Right lobe of liver (tissue), 4 donors: ENCODE measurements at regions not wholly inside any gene's neighbourhood (a gene's known extent, or its start where the extent isn't known, plus 50 kb on each side); places are given as distances from the start of the nearest gene placed in this dataset.

Source experiments
- POLR2A ChIP-seq: fragments of 450-650 bp; IDR thresholded peaks from one replicate; pipeline ENCODE4 v1.6.1; 2017; ENCODE audit warnings: antibody characterized with exemption, mild to moderate bottlenecking
- TF ChIP-seq, protein P1 (sequence below), 4 donors: fragments of 200-600 bp in 3 of 4; fragments of 450-650 bp in 1 of 4; IDR thresholded peaks; one replicate each; pipeline versions ENCODE4 v1.5.1 to v1.8.0; 2016 to 2022; ENCODE audit warnings: antibody characterized with exemption in 4 of 4, mild to moderate bottlenecking in 2 of 4
- donor health status: DM: no; HTN: no; CAD: no.
- donor health status: DM: no; HTN: no; CAD: no.
- donor health status: DM: no; HTN: yes; CAD: no.

DNA sequence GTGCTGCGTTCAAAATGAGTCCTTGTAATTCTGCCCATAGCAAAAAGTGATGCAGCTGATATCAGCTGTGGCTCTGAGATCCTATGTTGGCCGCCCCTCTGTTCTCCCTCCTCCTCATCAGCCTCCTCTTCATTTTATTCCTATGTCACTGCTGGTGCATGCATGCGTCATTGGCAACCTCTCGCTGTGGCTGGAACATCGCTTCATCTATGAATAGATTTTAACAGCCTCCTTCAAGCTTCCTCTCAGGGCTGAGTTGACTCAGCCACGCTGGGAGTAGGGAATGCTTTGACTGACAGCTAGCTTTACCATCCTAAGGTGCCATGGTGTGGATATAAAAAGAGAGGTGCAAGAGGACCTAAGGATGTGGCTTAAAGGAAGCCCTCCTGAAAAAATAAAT lies 303.5 kb downstream of the PLK2 start:
- TF ChIP-seq, protein P1, sequence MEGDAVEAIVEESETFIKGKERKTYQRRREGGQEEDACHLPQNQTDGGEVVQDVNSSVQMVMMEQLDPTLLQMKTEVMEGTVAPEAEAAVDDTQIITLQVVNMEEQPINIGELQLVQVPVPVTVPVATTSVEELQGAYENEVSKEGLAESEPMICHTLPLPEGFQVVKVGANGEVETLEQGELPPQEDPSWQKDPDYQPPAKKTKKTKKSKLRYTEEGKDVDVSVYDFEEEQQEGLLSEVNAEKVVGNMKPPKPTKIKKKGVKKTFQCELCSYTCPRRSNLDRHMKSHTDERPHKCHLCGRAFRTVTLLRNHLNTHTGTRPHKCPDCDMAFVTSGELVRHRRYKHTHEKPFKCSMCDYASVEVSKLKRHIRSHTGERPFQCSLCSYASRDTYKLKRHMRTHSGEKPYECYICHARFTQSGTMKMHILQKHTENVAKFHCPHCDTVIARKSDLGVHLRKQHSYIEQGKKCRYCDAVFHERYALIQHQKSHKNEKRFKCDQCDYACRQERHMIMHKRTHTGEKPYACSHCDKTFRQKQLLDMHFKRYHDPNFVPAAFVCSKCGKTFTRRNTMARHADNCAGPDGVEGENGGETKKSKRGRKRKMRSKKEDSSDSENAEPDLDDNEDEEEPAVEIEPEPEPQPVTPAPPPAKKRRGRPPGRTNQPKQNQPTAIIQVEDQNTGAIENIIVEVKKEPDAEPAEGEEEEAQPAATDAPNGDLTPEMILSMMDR (IDR thresholded peaks at IDR 0.05) = no peak
- TF ChIP-seq POLR2A = no peak
